Sciatic nerve (tissue), 2 donors: ENCODE measurements at regions not wholly inside any gene's neighbourhood (a gene's known extent, or its start where the extent isn't known, plus 50 kb on each side); places are given as distances from the start of the nearest gene placed in this dataset.
"Not testable (repeated sequence)": the region's sequence is repeated elsewhere in the genome, so short reads cannot be mapped to it uniquely, and the experiment has no call there.

Experiments used
- ATAC-seq: fragments of 200-7000 bp; cut with Tn5 transposase; one replicate; pipeline ENCODE4 v1.9.1; 2020; ENCODE audit warnings: mild to moderate bottlenecking, moderate library complexity
- DNase-seq: peaks from one replicate; pipeline ENCODE4 v3.0.0-alpha.2; 2020; ENCODE audit warnings: low spot score
- intact Hi-C: fragments of 100-400 bp; cut with DNase I; formaldehyde crosslinking; loops from one replicate; pipeline ENCODE4 v1.14.2; 2022
- donor health status: DM: no; HTN: no; CAD: no.
- donor health status: DM: no; HTN: no; CAD: no.

DNA sequence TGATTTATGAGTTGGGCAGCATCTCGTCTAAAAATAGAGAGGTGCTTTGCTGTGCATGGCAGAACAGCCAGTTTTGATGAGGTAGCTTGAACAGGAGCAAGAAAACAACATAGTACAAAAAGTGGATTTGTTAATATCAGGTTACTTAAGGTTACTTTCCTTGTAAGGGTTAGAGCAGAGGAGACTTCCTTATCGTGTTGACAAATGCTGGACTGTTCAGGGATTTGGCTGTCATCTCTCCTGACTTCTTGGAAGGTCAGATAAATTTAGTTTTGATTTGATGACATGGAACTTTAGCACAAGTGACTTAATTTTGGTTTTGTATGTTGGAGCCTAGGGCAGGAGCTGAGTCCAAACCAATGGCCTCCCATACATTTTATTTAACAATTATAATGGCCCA is 163.9 kb upstream of the ELAC2 start:
- DNase-seq = no peak
- intact Hi-C loops = no loop called here
- no peak for ATAC-seq

DNA sequence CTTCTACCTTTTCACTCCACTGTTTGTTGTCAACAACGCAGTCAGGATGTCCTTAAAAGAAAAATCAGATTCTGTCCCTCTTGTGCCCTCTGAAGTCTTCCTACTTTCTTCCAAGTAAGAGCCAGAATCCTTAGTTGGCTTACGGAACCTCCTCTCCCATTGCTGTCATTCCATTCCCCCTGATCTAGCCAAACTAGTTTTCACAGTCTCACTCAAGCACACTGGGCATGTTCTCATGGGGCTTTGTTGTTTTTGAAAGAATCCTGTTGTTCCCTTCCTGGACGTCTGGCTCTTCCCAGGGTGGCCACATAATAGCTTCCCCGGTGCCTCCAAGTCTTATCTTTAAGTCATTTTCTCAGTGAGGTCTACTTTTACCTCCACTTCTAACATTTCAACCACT is 158.6 kb upstream of the ELAC2 start:
- DNase-seq (no peak), ATAC-seq (no peak)
- intact Hi-C loops = no loop called here

DNA sequence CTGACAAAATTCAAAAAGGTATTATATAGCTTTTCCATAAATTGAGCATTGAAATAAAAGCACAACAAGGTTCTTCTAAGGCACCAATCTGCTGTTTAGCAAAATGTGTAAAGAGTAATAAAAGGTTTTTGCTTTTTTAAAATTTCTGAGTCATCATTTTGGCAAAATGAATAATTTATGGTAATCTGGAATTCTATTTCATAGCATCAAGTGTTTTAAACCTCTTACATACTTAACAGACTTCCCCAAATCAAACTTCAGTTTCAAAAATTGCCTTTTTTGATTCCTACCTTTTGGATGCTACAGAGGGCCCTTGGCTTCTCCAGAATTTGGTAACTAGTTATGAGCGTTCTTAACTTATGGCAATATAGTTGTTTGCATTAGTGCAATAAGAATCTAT is 154.0 kb upstream of the ELAC2 start:
- intact Hi-C loops = loop anchor here (2.0 kb wide), 1 partner anchor 71 kb away; no protein-coding TSS in a partner anchor
- ATAC-seq = no peak

DNA sequence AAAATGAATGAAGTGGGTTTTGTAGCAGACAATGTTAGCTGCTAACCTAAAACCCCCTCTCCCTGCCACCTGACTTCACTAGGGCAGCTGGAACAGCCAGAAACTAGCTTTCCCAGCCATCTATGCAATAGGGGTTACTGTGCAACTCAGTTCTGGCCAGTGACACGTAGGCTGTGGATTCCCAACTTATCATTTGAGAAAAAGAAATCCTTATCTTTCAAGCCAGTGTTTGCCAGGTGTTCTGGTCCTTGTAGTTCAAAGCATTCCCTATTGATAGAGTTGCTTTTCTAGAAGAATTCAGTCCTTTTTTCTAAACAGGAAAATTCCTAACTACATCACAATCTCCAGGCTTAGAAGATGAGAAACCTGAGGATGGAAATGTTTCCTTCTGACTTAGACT is 144.5 kb upstream of the ELAC2 start:
- intact Hi-C loops = no loop called here
- DNase-seq (no peak), ATAC-seq (no peak)

More for the DNA sequence above, 154.0 kb upstream of the ELAC2 start:
- DNase-seq = no peak

DNA sequence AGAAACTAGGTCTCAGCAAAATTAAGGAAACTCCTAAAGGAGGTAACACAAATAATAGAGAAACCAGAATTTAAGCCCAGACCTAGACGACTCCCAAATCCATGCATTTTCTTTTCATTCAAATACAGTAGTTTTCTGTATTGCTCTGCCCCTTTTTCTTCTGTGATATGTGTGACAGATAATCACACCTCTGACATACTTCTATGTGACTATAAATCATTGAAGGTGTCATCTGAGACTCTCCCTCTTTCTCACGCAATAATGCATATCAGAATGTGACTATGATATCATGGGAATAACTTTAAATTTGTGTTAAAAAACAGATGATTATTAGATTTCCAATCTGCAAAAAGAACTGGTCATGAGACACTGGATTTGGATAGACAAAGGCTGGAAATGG is 143.0 kb upstream of the ELAC2 start:
- DNase-seq (no peak), ATAC-seq (no peak)
- intact Hi-C loops = no loop called here

DNA sequence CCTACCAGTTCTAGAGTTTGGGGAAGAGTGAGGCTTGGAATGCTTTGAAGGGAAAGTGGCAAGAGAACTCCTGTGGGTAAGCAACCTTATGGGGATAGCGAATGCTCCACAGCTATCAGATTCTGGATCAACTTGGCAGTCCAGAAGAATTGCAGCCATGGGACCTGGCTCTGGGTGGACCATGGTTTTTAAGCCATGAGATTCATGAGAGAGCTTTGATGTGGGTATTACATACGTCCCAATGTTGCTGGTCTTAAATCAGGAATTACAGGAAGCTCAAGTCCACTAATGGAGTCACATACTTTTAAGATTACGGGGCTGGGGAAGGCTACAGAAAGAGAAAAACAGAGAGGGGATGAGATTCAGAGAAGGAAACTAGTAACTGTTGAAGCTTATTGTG is 142.5 kb upstream of the ELAC2 start:
- DNase-seq (no peak), ATAC-seq (no peak)
- intact Hi-C loops = no loop called here

DNA sequence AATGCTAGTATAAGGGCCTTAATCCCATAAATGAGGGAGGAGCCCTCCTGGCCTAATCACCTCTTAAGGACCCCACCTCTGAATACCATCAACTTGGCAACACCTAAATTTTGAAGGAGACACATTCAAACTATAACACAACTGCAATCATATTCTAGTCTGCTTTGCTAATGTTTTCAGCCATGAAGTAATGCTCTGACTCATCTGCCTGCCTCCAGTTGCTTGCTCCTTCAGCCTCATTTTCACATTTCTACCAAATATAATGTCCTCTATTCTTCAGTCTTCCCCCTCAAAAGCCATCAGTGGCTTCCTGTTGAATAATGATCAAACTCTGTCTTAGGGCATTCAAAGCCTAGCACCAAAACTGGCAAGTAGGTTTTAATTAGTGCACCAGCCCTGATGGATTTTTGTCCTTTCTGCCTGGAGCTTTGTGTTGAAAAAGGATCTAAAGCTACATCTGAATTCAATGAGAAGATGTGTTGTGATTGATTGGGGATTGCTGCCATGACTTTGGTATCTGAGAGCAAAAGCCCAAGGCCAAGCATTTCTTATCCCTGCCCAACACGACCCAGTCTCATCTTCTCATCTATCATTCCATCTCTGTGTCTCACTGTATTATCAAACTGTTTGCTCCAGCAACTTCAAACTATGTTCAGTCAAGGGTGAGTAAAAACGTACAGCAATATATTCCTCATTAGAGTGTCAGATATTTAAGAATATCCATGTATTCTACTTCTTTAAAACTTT is 140.8 kb upstream of the ELAC2 start:
- no peak for ATAC-seq
- intact Hi-C loops = no loop called here
- no peak for DNase-seq

DNA sequence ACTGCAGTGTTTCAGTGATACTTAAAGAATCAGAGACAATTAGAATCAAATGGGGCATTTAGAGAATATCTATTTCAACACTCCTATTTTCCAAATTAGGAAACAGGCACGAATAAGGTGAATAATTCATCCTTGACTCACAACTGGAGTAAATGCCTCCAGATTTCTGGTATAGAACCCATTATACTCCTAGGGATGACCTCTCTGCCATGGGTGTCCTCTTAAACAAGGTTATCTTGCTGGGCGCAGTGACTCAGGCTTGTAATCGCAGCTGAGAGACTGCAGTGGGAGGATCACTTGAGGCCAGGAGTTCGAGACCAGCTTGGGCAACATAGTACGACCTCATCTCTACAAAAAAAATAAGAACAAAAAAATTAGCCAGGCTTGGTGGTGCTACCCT is 139.8 kb upstream of the ELAC2 start:
- DNase-seq = no peak
- ATAC-seq = no peak
- intact Hi-C loops = no loop called here

DNA sequence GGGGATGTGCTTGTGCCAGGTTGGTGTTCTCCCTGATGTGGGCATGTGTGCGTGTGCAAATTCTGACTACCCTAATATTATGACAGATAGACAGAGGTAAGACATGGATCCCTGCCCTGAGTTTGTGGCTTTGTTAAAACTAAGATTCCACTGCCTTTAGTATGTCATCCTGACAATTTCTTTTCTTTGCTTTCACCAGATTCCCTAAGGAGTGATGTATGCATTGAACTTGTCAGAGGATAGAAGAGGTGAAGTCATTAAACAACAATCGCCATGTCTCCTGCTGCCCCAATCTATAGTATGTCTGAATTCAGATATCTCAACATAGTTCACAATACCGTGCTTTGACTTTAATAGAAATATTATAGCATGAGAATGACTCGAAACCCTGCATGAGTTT is 137.1 kb upstream of the ELAC2 start:
- no peak for ATAC-seq
- no peak for DNase-seq
- intact Hi-C loops = no loop called here

DNA sequence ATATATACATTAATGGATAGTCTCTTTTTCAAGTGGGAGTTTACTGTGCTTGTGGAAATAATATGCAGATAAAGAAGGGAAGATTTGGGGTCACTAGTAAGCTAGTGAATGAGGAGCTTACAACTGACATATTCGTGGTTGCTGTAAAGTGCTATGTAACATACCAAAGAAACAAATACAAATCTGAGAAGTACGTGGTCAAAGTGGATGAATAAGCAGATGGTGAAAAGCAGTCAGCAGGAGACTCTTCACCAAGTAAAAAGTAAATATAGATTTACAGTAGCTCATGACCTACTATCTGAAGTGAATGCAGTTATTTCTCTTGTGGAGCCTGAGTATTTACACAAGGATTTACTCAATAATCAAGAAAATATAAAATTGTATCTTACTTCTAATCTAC is 136.6 kb upstream of the ELAC2 start:
- DNase-seq (no peak), ATAC-seq (no peak)
- intact Hi-C loops = no loop called here

DNA sequence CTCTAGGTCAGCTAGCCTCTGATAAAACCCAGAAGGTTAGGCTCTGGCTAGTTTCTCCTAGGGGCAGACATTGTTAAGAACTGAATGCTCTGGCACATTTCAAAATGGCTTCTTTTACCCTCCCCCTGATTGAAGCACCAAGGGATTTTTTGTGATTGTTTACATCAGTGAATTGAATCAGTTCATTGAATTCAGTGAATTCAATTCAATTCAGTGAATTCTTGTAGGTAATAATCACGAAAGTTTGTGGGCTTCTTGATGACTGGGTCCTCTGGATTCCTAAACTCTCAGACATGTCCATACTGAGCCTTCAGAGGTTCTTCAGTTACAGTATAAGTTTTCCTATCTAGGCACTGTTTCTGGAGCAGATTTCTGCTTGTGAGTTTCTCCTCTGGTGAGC is 135.2 kb upstream of the ELAC2 start:
- intact Hi-C loops = no loop called here

DNA sequence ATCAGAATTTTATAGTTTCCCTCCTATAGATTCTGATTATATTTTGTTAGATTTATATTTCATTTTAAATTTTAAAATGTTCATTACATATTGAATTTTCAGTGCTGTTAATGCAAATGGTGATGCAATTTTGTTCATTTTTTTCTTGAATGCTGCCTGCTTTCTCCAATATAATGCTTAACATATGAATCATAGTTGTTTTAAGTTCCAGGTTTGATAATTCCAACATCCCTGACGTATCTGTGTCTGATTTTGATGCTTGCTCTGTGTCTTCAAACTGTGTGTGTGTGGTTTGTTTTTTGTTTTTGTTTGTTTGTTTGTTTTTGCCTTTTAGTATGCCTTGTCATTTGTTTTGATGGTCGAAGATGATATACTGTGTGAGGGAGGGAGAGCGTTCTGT is 134.7 kb upstream of the ELAC2 start:
- intact Hi-C loops = no loop called here
- no peak for ATAC-seq
- DNase-seq = no peak

More for the DNA sequence above, 135.2 kb upstream of the ELAC2 start:
- no peak for ATAC-seq
- no peak for DNase-seq

DNA sequence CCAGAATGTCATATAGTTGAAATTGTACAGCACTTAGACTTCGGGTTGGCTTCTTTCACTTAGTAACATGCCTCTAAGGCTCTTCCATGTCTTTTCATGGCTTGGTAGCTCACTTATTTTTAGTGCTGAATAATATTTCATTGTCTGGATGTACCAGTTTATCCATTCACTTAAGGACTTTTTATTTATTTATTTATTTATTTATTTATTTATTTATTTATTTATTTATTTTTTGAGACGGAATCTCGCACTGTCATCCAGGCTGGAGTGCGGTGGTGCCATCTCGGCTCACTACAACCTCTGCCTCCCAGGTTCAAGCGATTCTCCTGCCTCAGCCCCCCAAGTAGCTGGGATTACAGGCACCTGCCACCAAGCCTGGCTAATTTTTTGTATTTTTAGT is 132.9 kb upstream of the ELAC2 start:
- intact Hi-C loops, ATAC-seq, DNase-seq: not testable (repeated sequence)

DNA sequence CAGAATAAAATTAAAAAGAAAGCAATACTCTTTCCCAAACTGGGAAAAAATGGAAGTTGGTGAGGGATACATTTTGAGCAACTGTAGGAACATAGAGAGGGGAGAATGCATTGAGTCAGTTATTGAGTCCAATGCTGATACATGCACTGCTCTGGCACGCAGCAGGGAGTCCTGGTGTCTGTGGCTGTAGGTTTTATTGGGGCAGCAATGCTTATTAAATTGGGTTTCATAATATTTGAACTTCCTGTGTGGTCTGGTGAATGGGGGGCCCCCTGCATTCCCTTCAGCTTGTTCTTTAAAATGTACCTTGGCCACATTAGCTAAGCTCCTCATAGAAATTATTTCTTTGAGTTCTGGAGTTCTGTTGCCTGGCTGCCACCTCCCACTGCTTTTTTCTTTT is 125.2 kb upstream of the ELAC2 start:
- intact Hi-C loops = no loop called here
- no peak for DNase-seq
- ATAC-seq = no peak

DNA sequence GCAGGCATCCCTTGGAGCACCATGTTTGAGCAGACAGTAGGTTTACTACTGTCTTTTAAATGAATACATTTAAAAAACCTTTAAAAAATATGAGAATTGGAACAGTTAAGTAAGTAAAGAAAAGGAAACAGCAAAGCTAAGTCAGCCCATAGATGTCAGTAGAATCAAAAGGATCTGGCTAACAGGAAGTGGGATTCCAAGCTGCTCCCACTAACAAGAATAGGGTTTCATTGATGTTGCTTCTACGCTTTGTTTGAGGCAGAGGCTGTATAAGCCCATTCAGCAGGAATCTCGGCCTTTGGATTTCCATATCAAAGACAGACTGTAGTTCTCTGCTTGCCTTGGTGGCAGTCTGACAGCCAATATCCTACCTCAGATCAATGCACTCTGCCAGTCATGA is 122.9 kb upstream of the ELAC2 start:
- intact Hi-C loops = no loop called here
- ATAC-seq = no peak
- no peak for DNase-seq

DNA sequence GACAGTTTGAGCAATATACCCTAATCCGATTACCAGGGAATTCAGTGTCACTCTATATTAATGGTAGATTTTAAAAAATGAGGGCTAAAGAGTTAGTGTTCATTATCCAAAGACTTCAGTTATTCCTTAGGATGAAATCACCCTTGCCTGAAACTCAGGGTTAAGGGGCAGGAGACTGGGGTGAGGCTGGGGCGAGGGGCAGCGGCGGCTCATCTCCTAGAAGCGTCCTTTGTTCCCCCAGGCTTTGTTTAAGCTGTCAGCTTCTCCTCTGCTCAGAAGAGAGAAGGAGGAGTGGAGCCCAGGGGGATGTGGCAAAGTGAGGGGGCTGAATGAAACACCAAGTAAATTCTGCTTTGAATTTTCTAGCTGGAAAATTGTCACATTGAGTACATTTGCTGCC is 117.7 kb upstream of the ELAC2 start:
- intact Hi-C loops = no loop called here
- no peak for DNase-seq
- ATAC-seq = no peak

DNA sequence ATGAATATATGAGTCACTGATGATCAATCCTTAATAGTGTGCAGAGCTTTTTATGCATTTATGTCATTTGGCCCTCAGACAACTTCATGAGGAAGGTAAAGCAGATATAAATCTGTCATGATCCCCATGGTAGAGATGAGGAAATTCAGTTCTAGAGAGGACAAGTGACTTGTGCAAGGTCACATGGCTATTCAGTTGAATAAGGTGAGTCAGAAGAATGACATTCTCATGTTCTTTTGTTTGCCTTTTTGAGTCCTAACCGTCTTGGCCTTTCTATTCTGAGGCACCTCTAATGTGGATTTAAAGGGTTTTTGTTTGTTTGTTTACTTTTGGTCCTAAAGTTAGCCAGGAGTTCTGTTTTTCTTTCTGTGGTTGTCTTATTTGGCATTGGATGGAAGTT is 116.2 kb upstream of the ELAC2 start:
- intact Hi-C loops = no loop called here
- DNase-seq = no peak
- ATAC-seq = no peak

DNA sequence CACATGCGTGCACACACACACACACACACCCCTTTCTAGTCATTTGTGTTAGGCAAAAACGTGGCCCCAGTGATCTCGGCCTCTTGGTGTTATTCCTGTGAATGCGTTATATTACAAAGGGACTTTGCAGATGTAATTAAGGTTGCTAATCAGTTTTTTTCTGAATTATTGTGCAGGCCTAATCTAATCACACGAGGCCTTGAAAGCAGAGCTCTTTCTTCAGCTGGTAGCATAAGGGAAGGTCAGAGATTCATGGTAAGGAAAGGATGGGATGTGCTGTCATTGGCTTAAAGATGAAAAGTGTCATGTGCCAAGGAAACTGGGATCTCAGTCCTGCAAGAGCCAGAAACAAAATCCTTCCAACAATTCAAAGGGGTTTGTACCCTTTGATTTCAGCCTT is 113.4 kb upstream of the ELAC2 start:
- intact Hi-C loops = no loop called here
- DNase-seq = no peak
- ATAC-seq = no peak

DNA sequence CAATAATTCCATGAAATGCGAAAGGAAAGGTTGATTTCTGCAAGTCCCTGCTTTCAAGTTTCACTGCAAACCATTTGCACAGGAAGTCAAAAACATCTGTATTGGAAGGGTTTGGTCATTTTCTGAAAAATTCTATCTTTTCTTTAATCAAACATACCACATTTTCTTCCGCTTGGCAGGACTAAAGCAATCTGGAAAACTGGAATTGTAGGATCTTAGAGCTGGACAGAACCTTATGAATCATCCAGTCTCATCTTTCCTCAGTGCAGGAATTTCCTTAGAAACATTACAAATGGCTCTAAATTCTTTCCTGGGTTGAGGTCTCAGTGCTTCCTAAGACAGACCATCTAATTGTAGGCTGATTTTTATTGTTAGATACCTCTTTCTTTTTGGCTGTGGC is 111.5 kb upstream of the ELAC2 start:
- no peak for ATAC-seq
- intact Hi-C loops = no loop called here
- DNase-seq = no peak

DNA sequence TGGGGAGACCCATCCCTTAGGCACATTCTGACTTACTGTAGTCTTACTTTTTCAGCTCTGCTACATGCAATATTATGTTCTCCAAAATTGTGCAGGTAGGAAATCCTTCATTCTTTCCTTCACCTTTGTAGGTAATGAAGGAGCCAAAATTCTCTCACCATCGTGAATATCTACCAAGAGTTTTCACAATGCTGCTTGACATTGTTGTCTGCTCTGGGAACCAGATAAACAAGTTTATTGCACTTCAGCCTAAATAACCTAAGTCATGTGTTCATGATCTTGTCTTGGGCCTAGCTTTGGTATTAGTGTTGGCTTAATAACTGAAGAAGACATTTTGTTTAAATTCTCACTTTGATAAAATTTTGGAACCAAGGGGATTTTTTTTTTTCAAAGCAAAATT is 110.8 kb upstream of the ELAC2 start:
- no peak for ATAC-seq
- no peak for DNase-seq
- intact Hi-C loops = no loop called here

DNA sequence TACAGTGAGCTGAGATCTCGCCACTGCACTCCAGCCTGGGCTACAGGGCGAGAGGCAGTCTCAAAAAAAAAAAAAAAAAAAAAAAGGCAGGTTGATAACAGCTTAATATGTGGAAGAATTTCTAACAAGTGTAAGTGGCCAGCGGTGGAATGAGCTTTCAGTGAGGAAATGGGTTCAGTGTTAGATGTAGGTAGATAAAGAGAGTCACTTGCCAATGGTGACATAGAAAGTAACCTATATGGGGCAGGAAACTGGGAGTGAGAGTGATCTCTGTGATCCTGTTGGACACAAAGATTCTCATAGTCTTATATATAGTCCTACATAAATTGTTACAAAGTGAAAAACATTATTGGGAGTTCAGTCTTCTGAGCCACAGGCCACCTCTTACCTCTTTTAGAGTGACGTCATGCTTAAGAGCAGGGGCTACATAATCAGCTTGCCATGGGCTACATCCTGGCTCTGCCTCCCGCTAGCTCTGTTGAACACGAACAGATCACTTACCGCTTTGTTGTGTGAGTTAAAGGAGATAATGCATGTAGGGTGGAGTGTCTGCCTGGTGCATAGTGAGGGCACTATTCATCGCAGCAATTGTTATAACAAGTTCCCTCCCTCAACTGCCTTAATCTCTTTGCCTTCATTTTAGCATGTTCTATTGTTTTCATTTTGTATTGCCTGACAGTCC is 110.2 kb upstream of the ELAC2 start:
- intact Hi-C loops = no loop called here
- DNase-seq (no peak), ATAC-seq (no peak)
